ENCODE measurements at regions not wholly inside any gene's neighbourhood (a gene's known extent, or its start where the extent isn't known, plus 50 kb on each side); places are given as distances from the start of the nearest gene placed in this dataset.
A peak's percentile ranks its signal among the peaks of the same experiment; 100 is the strongest.

DNA sequence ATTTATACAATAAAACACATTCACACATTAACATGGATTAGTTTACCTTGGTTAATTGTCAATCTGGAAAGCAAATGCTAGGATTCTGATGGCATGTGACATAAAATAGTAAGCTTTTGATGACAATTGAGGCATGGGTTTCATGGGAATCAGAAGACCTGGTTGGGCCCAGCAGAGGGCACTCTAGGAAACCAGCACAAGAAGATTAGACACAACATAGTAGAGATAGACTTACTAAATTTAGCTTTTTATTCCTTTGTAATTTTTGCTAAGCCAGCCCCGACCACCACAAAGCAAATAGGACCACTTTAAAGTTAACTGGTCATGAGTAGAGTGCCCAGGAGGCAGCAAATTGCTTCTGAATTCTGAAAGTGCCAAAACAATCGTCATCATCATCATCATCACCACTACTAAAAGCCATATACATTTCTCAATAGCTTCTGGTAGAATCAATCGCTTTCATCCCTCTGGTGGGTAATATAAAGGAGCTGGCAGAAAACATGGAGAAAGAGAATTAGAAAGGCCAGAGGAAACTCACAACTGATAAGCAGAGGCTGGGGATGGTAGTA lies 163.2 kb downstream of the ARRDC3 start:
- H3K4me1 ChIP-seq = peaks cover 0 to 14% (median 0%) of the 10 kb centered on the region in 6 donors
- no peaks in the 10 kb centered on the region for H3K27me3 ChIP-seq (replicated peaks in 1 of 7)
- WGBS, 5 donors = 77 to 87% (median 85%) methylated on average over 3 of the region's 3 CpGs
- intact Hi-C loops (cut with DNase I; ENCODE audit: low total_unique reads) = no loop called here
- no peak for TF ChIP-seq POLR2A (IDR thresholded peaks at IDR 0.05)
- TF ChIP-seq, protein P1, sequence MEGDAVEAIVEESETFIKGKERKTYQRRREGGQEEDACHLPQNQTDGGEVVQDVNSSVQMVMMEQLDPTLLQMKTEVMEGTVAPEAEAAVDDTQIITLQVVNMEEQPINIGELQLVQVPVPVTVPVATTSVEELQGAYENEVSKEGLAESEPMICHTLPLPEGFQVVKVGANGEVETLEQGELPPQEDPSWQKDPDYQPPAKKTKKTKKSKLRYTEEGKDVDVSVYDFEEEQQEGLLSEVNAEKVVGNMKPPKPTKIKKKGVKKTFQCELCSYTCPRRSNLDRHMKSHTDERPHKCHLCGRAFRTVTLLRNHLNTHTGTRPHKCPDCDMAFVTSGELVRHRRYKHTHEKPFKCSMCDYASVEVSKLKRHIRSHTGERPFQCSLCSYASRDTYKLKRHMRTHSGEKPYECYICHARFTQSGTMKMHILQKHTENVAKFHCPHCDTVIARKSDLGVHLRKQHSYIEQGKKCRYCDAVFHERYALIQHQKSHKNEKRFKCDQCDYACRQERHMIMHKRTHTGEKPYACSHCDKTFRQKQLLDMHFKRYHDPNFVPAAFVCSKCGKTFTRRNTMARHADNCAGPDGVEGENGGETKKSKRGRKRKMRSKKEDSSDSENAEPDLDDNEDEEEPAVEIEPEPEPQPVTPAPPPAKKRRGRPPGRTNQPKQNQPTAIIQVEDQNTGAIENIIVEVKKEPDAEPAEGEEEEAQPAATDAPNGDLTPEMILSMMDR (IDR thresholded peaks at IDR 0.05 in 8 of 11, conservative IDR thresholded peaks at IDR 0.05 in 3 of 11) = peak in 6 of 11 experiments; percentile 14 to 49 (median 40)
- no peak overlapping the region for H3K4me3 ChIP-seq
- no peaks in the 10 kb centered on the region for H3K9me3 ChIP-seq
- no peaks in the 10 kb centered on the region for H3K36me3 ChIP-seq
- DNase-seq = no peak
- peak overlapping the region in 5 of 8 donors; percentile 22 to 83 (median 74) for H3K27ac ChIP-seq

DNA sequence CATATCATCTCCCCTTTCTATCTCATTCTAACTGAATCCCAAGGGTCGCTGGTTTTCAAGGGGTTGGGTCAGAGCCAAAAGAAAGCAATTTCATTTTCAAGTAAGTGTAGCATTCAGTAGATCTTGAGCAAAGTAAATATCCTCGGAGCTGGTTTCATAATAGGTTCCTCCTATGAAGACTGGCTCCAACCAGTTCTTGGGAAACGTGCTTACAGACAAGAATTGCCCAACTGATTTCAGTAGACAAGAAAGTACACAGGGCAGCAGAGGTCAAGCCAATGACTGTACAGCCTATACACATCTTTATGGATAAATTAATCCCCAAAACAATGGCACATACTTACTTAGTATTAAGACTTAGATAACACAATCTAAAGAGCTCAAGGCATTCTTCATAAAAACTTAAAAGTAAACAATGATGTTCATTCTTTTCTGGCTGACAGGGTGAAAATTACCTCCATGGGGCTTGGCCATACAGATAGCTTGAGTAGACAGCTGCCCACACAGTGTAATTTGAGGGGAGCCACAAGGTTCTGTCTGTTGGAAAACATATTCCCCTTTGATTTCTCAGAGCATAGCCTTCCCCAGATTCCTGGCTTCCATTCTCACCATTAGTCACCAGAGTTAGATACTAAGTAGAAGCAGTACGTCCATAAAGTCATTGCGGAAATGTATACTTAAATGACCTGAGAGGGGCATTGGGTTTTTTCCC lies 163.9 kb downstream of the ARRDC3 start:
- H3K36me3 ChIP-seq = no peaks in the 10 kb centered on the region
- intact Hi-C loops (cut with DNase I; ENCODE audit: low total_unique reads) = no loop called here
- TF ChIP-seq POLR2AphosphoS5 (IDR thresholded peaks at IDR 0.05) = peak in 1 of 3 donors; percentile 59
- TF ChIP-seq, protein P1 (IDR thresholded peaks at IDR 0.05 in 8 of 11, conservative IDR thresholded peaks at IDR 0.05 in 3 of 11) = no peak
- no peaks in the 10 kb centered on the region for H3K27me3 ChIP-seq (replicated peaks in 1 of 7)
- peak overlapping the region in 1 of 8 donors; percentile 8 for H3K4me3 ChIP-seq
- DNase-seq = no peak
- WGBS, 5 donors = 46 to 60% (median 52%) methylated on average over 5 of the region's 5 CpGs
- H3K27ac ChIP-seq = peak overlapping the region in 7 of 8 donors; percentile 11 to 83 (median 69)
- H3K4me1 ChIP-seq = peaks cover 0 to 14% (median 0%) of the 10 kb centered on the region in 6 donors
- H3K9me3 ChIP-seq = no peaks in the 10 kb centered on the region

DNA sequence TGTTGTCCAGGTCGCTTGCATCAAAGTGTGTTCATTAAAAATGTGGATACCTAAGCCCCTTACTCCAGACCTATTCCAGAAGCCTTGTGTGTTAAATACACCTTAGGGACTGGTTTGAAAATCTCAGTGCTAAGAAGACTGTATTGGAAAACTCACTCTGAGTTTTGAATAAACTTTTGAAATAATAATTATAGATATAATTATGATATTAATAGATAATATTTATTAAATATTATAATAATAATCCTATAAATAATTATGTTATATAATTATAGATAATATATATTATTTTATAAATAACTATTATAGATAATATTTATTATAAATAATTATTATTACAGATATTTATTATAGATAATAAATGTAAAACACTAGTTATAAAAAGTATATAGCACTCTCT lies 165.3 kb downstream of the ARRDC3 start:
- H3K36me3 ChIP-seq = no peaks in the 10 kb centered on the region
- TF ChIP-seq POLR2A (IDR thresholded peaks at IDR 0.05) = no peak
- TF ChIP-seq, protein P1 (IDR thresholded peaks at IDR 0.05 in 8 of 11, conservative IDR thresholded peaks at IDR 0.05 in 3 of 11) = no peak
- no peak for TF ChIP-seq POLR2AphosphoS5 (IDR thresholded peaks at IDR 0.05)
- intact Hi-C loops (cut with DNase I; ENCODE audit: low total_unique reads) = no loop called here
- H3K4me3 ChIP-seq = no peak overlapping the region
- no peaks in the 10 kb centered on the region for H3K27me3 ChIP-seq (replicated peaks in 1 of 7)
- H3K4me1 ChIP-seq = peaks cover 0 to 14% (median 0%) of the 10 kb centered on the region in 6 donors
- no peak for DNase-seq
- no peaks in the 10 kb centered on the region for H3K9me3 ChIP-seq
- 89 to 100% (median 94%) methylated on average over 1 of the region's 1 CpG for WGBS, 5 donors
- H3K27ac ChIP-seq = no peak overlapping the region

DNA sequence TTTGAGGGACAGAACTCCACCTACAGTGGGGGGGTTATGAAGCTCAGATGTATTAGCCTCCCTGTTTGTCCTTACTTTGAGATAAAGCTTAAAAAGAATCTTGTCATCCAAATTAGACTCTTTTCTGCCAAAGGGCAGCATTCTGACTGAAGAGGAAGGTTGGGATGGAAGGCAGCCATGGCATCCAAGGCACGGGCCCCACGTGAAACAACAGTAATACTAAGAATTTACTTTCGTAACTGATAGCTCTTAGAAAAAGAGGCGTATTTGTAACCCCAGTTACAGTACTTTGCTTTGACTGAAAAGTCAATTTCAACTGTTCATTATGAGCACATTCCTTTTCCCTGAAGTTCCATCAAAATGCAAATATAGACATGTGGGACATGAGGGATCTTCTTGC lies 168.5 kb downstream of the ARRDC3 start:
- Histone ChIP-seq H3K4me3 (no peak overlapping the region), H3K36me3 (no peaks in the 10 kb centered on the region), H3K9me3 (no peaks in the 10 kb centered on the region), H3K4me1 (peaks cover 0 to 9% (median 0%) of the 10 kb centered on the region in 6 donors), H3K27me3 (replicated peaks in 1 of 7) (no peaks in the 10 kb centered on the region), H3K27ac (no peak overlapping the region)
- TF ChIP-seq POLR2AphosphoS5 (IDR thresholded peaks at IDR 0.05) (no peak), POLR2A (IDR thresholded peaks at IDR 0.05) (no peak)
- TF ChIP-seq, protein P1 (IDR thresholded peaks at IDR 0.05 in 8 of 11, conservative IDR thresholded peaks at IDR 0.05 in 3 of 11) = no peak
- no peak for DNase-seq
- intact Hi-C loops (cut with DNase I; ENCODE audit: low total_unique reads) = no loop called here
- WGBS, 5 donors = 83 to 96% (median 90%) methylated on average over 4 of the region's 4 CpGs

Data from spleen (tissue), 11 donors.